ENCODE measurements at regions not wholly inside any gene's neighbourhood (a gene's known extent, or its start where the extent isn't known, plus 50 kb on each side); places are given as distances from the start of the nearest gene placed in this dataset.

GRCh38 chr6:144724818-144725217 is 439.7 kb downstream of the UTRN start:
- H3K27me3 ChIP-seq (ENCODE audit: control insufficient read depth, insufficient read depth, low read length): no peaks in the 10 kb centered on the region
- H3K9me3 ChIP-seq (ENCODE audit: control insufficient read depth, insufficient read depth, low read depth, low read length): no peaks in the 10 kb centered on the region
- no peak for ATAC-seq
- H3K27ac ChIP-seq (ENCODE audit: low read length): no peak overlapping the region
- intact Hi-C loops (cut with micrococcal nuclease; ENCODE audit: unreplicated experiment): no loop called here
- TF ChIP-seq POLR2AphosphoS5 (IDR thresholded peaks at IDR 0.05; ENCODE audit: low read depth, low read length): no peak
- no peak for TF ChIP-seq CTCF (IDR thresholded peaks at IDR 0.05)
- no peak for TF ChIP-seq REST (IDR thresholded peaks at IDR 0.05; ENCODE audit: insufficient read depth in 1 of 2, low read depth in 2 of 2, low read length in 1 of 2)
- no peak for TF ChIP-seq SIN3A (IDR thresholded peaks at IDR 0.05; ENCODE audit: borderline replicate concordance, insufficient read depth, low read depth, low read length)
- TF ChIP-seq TCF7L2 (IDR thresholded peaks at IDR 0.05; ENCODE audit: low read depth, low read length): no peak
- ChIA-PET CTCF (no interaction called here), POLR2A (interaction anchor here (0.7 kb wide), 1 partner anchor 148 kb away, joined by 7 read pairs; no protein-coding TSS in a partner anchor)
- peaks cover 4% of the 10 kb centered on the region; the same call in 1 of the 2 replicates for H3K4me1 ChIP-seq (ENCODE audit: control insufficient read depth, insufficient read depth, low read length)
- H3K36me3 ChIP-seq (ENCODE audit: control insufficient read depth, insufficient read depth, low read length): peaks cover under 1% of the 10 kb centered on the region; the same call in 1 of the 2 replicates
- in situ Hi-C loops (cut with HindIII; ENCODE audit: low pct_unique_long_range_greater_than_20kb, low sequenced_read_pairs): no loop called here
- H3K4me3 ChIP-seq (ENCODE audit: low read depth in 2 of 2, low read length in 2 of 2): no peak overlapping the region
- no peak for DNase-seq (ENCODE audit: low read depth, low spot score)
- no TSS peak for BruUV-seq (replicated peaks)

- ChIA-PET CTCF (no interaction called here), POLR2A (interaction anchor here (0.6 kb wide), 1 partner anchor 1088 kb away, joined by 4 read pairs; the partner anchor contains the start of gene FBXO30)
- Histone ChIP-seq H3K9me3 (ENCODE audit: control insufficient read depth, insufficient read depth, low read depth, low read length) (no peaks in the 10 kb centered on the region), H3K36me3 (ENCODE audit: control insufficient read depth, insufficient read depth, low read length) (peaks cover 6% of the 10 kb centered on the region; the same call in 1 of the 2 replicates), H3K4me1 (ENCODE audit: control insufficient read depth, insufficient read depth, low read length) (peaks cover 4% of the 10 kb centered on the region; the same call in 1 of the 2 replicates), H3K4me3 (ENCODE audit: low read depth in 2 of 2, low read length in 2 of 2) (no peak overlapping the region), H3K27ac (ENCODE audit: low read length) (no peak overlapping the region), H3K27me3 (ENCODE audit: control insufficient read depth, insufficient read depth, low read length) (no peaks in the 10 kb centered on the region)
- BruUV-seq (replicated peaks): no TSS peak
- intact Hi-C loops (cut with micrococcal nuclease; ENCODE audit: unreplicated experiment) (no loop called here), in situ Hi-C loops (cut with HindIII; ENCODE audit: low pct_unique_long_range_greater_than_20kb, low sequenced_read_pairs) (no loop called here)
- ATAC-seq: no peak
- no peak for TF ChIP-seq REST (IDR thresholded peaks at IDR 0.05; ENCODE audit: insufficient read depth in 1 of 2, low read depth in 2 of 2, low read length in 1 of 2)
- no peak for TF ChIP-seq CTCF (IDR thresholded peaks at IDR 0.05)
- TF ChIP-seq SIN3A (IDR thresholded peaks at IDR 0.05; ENCODE audit: borderline replicate concordance, insufficient read depth, low read depth, low read length): no peak
- no peak for TF ChIP-seq POLR2AphosphoS5 (IDR thresholded peaks at IDR 0.05; ENCODE audit: low read depth, low read length)
- TF ChIP-seq TCF7L2 (IDR thresholded peaks at IDR 0.05; ENCODE audit: low read depth, low read length): no peak
- DNase-seq (ENCODE audit: low read depth, low spot score): no peak
Measured at GRCh38 chr6:144725736-144726522, 440.8 kb downstream of the UTRN start.
